ENCODE measurements at regions not wholly inside any gene's neighbourhood (a gene's known extent, or its start where the extent isn't known, plus 50 kb on each side); places are given as distances from the start of the nearest gene placed in this dataset.
A peak's percentile ranks its signal among the peaks of the same experiment; 100 is the strongest.

- no peak for DNase-seq (ENCODE audit: low spot score)
These were observed 288.9 kb downstream of the CDK5RAP2 start for GRCh38 chr9:120291050-120291449.

- DNase-seq (ENCODE audit: low spot score) = no peak
These were observed 289.7 kb downstream of the CDK5RAP2 start for GRCh38 chr9:120289990-120290975.

DNA sequence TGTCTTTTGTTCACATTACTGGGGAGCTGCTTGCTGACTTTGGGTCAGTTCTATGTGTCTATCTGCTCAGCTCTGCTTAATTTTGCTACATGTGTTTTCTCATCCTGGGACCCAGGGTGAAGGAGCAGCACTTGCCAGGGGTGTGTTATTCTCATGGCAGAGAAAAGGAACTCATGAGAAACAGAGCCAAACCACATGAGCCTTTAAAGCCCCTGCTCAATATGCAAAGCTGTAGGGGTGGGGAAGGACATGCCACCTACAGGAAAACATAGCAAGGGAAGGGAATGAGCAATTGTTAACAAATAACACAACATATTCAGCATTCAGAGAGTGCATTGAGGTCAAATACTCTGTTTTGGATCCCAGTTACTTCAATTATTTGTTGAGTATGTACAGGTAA lies 290.9 kb downstream of the CDK5RAP2 start:
- DNase-seq (ENCODE audit: low spot score) = no peak

DNA sequence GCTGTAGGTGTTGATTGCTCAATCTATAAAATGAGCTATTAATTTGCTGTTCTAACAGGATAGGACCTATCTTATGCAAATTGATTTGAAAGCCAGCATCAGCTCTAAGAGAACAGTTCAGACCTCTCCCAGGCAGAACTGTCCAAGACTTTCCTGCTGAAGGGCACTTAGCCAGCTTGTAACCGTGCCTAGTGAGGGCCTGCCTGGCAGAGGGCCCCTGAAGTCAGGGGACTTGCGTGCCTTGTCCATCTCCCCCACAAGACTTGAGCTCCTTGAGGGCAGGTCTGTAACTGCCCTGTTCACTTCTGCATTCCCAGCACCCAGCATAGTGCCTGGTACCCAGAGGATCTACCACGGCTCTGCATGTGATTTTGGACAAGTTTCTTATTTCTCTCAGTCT lies 293.4 kb downstream of the CDK5RAP2 start:
- no peak for DNase-seq (ENCODE audit: low spot score)

DNA sequence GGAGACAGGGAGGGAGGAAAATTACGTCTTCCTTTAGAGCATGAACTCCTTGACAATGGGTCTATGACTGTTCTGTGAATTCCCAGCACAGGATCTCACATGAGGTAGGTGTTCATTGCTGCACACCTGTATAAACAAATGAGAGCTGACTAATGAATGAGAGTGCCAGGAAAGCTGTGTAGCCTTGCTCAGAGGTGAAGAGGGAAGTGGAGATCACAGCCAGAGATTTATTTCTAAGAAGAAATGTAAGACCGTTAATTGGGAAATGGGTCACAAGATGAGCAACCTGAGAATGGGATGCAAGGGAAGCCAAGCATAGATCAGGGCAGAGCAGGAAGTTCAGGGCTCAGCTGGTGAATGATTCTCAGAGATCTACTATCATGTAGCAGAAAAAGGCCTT lies 295.1 kb downstream of the CDK5RAP2 start:
- no peak for DNase-seq (ENCODE audit: low spot score)

- DNase-seq (ENCODE audit: low spot score) = no peak
These were observed 298.3 kb downstream of the CDK5RAP2 start for GRCh38 chr9:120281665-120282064.

DNA sequence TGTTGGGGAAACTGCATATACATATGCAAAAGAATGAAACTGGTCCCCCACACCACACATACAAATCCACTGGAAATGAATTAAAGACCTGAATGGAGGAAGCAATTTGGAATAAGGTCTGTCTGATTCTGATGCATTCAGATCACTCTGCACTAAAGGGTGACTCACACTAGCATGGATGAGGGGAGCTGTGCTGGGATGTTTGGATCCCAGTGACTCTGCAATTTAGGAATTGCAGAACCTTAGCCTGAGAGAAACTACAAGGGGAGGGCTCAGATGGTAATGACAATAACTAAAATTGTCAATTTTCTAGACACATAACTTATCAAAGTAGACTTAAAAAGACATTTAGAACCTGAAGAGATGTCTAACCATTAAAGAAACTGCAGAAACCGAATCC lies 312.0 kb downstream of the CDK5RAP2 start:
- no peak for DNase-seq (ENCODE audit: low spot score)

- DNase-seq (ENCODE audit: low spot score) = peak; percentile 1
These were observed 314.2 kb downstream of the CDK5RAP2 start for GRCh38 chr9:120265791-120266190.

DNA sequence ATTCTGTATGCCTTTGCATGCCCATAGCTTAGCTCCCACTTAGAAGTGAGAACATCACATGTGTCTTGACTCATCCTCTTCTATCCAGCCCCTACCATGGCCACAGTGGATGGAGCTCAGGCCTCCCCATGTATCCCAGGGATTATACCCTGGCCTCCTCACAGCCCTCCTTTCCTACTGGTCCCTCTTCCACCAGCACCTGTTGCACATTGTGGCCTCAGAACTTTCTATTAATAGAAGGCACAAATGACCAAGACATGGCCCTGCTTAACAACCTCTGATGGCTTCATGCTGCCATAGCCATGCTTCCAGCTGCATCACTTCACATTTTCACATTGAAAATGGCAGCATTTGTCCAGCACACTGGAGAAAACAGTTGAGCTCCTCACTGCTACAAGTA lies 315.4 kb downstream of the CDK5RAP2 start:
- no peak for DNase-seq (ENCODE audit: low spot score)

DNA sequence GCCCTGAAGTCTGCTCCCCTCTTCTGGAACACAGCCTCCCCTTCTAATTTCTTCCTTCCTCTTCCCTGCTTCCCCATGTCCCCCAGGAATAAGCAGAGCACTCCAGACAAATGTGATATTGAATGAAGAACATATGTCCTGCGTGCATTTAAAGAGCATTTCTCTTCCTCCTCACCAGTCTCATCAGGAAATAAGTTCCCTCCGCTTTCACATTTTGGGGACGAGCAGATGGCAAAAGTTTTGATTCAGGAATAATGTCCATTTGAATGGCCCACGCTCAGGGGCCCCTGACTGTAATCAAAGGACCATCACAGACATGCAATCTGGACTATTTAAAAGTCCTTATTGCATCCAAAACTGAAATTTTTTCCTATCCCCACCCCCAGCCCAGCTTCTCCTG lies 316.1 kb downstream of the CDK5RAP2 start:
- no peak for DNase-seq (ENCODE audit: low spot score)

DNA sequence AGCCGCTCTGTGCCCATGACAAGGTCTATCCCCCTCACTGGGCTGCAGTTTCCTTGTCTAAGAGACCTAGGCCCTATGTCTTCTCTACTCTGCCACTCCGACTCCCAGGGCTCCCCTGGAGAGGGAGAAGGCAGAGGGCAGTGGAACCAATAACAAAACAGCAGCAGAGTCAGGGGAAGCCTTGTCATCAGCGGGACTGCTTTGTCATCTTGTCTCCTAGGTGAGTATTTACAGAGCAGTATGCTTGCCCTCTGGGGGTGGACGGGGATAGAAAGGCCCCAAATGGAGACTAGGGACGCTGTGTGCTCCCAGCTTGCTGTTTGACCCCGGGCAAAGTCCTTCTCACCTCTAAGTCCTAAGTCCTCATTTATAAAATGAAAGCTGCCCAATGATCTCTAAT lies 318.5 kb downstream of the CDK5RAP2 start:
- no peak for DNase-seq (ENCODE audit: low spot score)

GRCh38 chr9:120259100-120259499 lies 320.9 kb downstream of the CDK5RAP2 start:
- no peak for DNase-seq (ENCODE audit: low spot score)

- DNase-seq (ENCODE audit: low spot score) = no peak
These were observed 321.9 kb downstream of the CDK5RAP2 start for GRCh38 chr9:120258096-120258495.

- DNase-seq (ENCODE audit: low spot score) = no peak
These were observed 322.5 kb downstream of the CDK5RAP2 start for GRCh38 chr9:120257483-120257882.

GRCh38 chr9:120256146-120256545 lies 323.8 kb downstream of the CDK5RAP2 start:
- DNase-seq (ENCODE audit: low spot score) = no peak

DNA sequence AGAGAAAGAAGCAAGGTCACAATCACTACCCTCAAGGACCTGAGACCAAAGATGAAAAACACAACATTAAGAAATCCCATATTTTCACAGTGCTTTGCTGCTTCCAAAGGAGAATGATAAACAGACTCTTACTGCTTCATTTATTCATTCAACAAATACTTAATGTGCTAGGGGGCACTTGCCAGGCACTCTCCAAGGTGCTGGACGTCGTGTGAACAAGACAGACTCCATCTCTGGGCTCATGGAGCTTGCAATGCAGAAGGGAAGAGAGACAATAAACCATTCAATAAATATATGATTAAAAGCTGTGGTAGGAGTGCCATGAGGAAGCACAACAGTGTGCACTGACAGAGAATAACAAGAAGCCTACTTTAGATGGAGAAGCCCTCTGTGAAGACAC lies 327.7 kb downstream of the CDK5RAP2 start:
- DNase-seq (ENCODE audit: low spot score) = no peak

DNA sequence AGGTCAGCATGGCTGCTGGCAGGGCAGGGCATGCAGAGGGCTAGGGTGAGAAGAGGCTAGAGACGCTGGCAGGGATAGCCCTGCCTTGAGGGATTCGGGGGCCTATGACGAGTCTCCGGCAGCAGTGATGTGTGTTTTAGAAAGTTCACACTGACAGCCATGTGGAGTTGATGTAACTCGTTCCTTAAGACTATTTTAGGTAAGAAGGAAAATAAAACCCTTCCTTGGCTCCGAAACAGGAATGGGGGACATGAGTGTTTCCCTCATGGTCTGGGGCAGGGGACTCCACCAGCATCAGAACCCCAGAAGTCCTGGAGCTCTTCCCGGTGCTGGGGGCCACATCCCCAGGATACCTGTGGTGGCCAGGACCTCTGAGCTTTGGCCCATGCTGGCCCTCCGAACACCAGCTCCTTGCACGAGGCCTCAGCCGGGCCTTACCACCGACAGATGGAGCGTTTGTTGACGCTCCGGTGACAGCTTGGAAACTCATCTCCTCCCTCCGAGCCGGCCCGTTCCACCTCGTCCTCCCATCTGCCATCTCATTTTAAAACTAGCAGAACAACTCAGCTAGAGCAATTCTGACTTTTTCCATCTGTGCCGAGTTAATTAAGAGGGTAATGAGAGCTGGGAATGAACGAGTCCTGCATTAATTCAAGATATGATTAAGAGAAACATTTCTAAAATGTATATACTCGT lies 337.7 kb downstream of the CDK5RAP2 start:
- DNase-seq (ENCODE audit: low spot score) = no peak

- no peak for DNase-seq (ENCODE audit: low spot score)
These were observed 343.4 kb downstream of the CDK5RAP2 start for GRCh38 chr9:120236596-120236995.

DNA sequence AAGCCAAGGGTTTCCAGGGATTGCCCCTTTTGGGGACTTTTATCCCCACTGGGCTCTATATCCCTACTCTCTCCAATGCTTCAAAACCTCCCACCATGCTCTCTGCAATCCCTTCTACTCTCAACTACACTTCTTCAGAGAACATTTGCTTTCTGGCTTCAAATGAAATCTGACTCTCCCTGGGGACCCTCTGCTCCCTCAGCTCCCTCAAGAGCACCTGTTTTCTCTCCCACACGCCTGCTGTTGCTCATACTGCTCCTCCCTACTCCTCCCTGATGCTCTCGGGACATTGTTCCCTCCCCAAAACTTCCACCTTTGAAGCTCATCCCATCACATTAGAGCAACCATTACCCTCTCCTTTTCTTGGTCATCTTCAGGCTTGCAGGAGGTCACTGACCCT lies 344.9 kb downstream of the CDK5RAP2 start:
- no peak for DNase-seq (ENCODE audit: low spot score)

- no peak for DNase-seq (ENCODE audit: low spot score)
These were observed 349.7 kb downstream of the CDK5RAP2 start for GRCh38 chr9:120230227-120230626.

GRCh38 chr9:120221844-120222243 lies 358.1 kb downstream of the CDK5RAP2 start:
- no peak for DNase-seq (ENCODE audit: low spot score)

GRCh38 chr9:120214332-120214731 lies 365.6 kb downstream of the CDK5RAP2 start:
- DNase-seq (ENCODE audit: low spot score) = no peak

DNA sequence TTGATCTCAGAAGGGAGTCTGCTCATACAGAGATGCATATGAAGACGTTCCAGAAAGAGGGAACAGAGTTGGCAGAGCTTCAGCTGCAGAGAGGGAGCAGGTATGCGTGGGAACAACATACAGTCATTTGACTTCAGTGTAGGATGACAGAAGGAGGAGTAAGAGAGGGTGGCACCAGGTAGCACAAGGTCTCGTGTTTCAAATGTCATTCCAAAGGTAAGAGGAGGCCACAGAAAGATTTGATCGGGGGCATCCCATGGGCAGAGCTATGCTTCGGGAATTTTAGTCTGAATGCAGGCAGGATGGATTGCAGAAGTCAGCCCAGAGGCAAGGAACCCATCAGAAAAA lies 367.1 kb downstream of the CDK5RAP2 start:
- no peak for DNase-seq (ENCODE audit: low spot score)

Measured in globus pallidus (tissue), 1 donor.